ENCODE measurements at regions not wholly inside any gene's neighbourhood (a gene's known extent, or its start where the extent isn't known, plus 50 kb on each side); places are given as distances from the start of the nearest gene placed in this dataset.

- intact Hi-C loops (cut with DNase I, micrococcal nuclease) = no loop called here
- ATAC-seq = no peak
- no peak for DNase-seq
Observed at GRCh38 chr13:33697926-33698325, 120.0 kb upstream of the RFC3 start.

- ATAC-seq (no peak), DNase-seq (no peak)
- intact Hi-C loops (cut with DNase I, micrococcal nuclease) = no loop called here
Observed at GRCh38 chr13:33707449-33707848, 110.5 kb upstream of the RFC3 start.

DNA sequence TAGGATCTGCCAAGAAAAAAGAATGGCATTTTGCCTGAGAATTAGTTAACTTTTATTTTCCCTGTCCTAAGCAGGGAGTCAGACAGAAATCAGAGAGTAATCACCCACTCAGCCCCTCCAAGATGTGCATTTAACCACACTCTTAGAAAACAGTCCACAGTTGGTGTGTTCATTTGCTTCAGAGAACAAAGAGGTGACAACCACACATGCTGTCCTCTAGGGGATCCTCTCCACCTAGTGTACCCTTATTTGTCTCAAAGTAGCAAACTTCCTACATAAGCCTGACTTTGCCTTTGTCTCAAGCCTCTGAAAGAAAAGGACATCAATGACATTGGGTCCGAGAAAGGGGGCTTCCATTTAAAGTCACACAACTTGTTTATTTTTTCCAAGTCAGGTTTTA, 107.0 kb upstream of the RFC3 start:
- intact Hi-C loops (cut with DNase I, micrococcal nuclease) = no loop called here
- no peak for ATAC-seq
- no peak for DNase-seq

GRCh38 chr13:33711436-33711835, 106.5 kb upstream of the RFC3 start:
- ATAC-seq (no peak), DNase-seq (no peak)
- intact Hi-C loops (cut with DNase I, micrococcal nuclease) = no loop called here

DNA sequence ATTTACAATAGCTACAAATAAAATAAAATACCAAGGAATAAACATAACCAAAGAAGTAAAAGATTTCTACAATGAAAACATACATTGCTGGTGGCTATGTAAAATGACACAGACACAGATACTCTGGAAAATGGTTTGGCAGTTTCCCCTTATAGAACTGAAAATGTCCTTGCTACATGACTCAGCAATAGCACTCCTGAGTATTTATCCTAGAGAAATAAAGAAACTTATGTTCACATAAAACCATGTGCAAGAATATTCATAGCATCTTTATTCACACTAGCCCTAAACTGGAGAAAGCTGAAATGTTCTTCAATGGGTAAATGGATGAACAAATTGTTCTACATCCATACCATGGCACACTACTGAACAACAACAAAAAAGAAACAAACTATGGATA, 100.2 kb upstream of the RFC3 start:
- ATAC-seq (no peak), DNase-seq (no peak)
- intact Hi-C loops (cut with DNase I, micrococcal nuclease) = no loop called here

- ATAC-seq = no peak
- no peak for DNase-seq
- intact Hi-C loops (cut with DNase I, micrococcal nuclease) = loop anchor here in 1 of 2 donors (5.0 kb wide), 1 partner anchor 174 kb away; no protein-coding TSS in a partner anchor
Observed at GRCh38 chr13:33721724-33722123, 96.2 kb upstream of the RFC3 start.

- intact Hi-C loops (cut with DNase I, micrococcal nuclease) = loop anchor here in 1 of 2 donors (5.0 kb wide), 1 partner anchor 175 kb away; no protein-coding TSS in a partner anchor
- DNase-seq (no peak), ATAC-seq (no peak)
Observed at GRCh38 chr13:33722216-33722915, 95.6 kb upstream of the RFC3 start.

DNA sequence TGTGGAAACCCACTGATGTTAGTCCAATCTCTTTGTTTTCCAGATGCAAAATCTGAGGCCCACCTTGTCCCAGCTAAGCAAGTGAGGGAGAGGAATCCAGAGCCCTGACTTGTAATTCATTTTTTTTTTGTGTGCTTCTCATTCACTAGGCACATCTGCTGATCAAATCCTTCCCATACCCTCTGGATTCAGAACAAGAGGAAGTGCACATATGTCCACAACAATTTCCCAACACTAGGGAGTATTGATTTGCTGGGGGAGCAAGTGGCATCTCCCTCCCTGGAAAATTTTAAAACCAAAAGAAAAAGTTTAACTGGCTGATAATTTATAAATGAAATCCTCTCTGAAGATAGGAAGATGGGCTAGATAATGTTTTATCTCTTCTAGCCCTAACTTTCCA, 94.6 kb upstream of the RFC3 start:
- intact Hi-C loops (cut with DNase I, micrococcal nuclease) = loop anchor here in 1 of 2 donors (5.0 kb wide), 1 partner anchor 176 kb away; no protein-coding TSS in a partner anchor

DNA sequence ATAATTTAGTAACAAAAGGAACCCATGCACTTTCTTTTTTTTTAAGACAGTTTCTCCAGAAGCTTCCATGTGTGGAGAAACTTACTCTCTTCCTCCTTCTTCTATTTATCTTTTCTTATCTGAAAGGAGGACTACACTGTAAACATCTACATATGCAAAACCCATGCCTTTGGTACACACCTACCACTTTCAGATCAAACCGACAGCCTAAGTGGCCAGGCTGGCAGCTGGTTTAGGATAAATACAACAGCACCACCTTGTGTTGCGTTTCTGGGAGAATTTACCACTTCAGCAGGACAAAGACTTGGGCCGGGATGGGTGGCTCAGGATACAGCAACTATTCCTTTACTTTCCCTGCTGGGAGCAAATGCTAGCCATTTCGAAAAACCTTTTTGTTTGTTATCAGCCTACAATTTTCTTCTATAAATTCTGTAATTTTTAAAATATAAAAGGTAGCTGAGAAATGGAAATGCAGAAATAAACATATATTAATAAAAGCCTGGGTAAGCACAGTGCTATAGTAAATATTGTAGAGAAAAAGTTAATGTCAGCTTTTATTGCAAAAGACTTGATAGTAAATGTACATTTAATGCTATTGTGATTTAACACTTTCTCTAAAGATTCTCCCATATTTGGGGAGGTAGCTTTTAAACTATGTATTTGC, 94.0 kb upstream of the RFC3 start:
- DNase-seq (peak; percentile 75 to 76), ATAC-seq (peak; percentile 98)
- intact Hi-C loops (cut with DNase I, micrococcal nuclease) = loop anchor here in 1 of 2 donors (5.0 kb wide), 1 partner anchor 177 kb away; no protein-coding TSS in a partner anchor

More for the DNA sequence above, 94.6 kb upstream of the RFC3 start:
- DNase-seq (no peak), ATAC-seq (peak; percentile 31)

DNA sequence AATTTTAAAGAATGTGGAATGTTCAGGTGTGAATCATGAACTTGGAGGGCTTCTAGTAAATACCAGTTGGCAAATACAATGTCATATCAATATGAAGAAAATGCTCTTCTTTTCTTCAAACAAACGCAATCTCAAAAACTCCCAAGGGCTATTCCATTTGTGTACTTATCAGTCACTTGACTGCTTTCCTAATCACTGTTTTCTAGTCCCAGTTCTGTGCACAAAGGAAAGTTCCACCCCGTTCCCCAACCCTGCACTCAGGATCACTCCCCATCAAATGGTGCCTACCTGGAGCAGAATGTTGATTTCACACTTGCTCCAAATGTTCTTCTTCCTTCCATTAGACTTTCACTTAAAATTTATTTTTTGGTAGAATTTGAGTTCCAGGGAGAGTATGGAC, 92.6 kb upstream of the RFC3 start:
- ATAC-seq (no peak), DNase-seq (no peak)
- intact Hi-C loops (cut with DNase I, micrococcal nuclease) = loop anchor here in 1 of 2 donors (5.0 kb wide), 1 partner anchor 1078 kb away; no protein-coding TSS in a partner anchor

- DNase-seq = no peak
- intact Hi-C loops (cut with DNase I, micrococcal nuclease) = loop anchor here in 1 of 2 donors (5.0 kb wide), 1 partner anchor 1080 kb away; no protein-coding TSS in a partner anchor
- no peak for ATAC-seq
Observed at GRCh38 chr13:33727297-33728083, 90.5 kb upstream of the RFC3 start.

DNA sequence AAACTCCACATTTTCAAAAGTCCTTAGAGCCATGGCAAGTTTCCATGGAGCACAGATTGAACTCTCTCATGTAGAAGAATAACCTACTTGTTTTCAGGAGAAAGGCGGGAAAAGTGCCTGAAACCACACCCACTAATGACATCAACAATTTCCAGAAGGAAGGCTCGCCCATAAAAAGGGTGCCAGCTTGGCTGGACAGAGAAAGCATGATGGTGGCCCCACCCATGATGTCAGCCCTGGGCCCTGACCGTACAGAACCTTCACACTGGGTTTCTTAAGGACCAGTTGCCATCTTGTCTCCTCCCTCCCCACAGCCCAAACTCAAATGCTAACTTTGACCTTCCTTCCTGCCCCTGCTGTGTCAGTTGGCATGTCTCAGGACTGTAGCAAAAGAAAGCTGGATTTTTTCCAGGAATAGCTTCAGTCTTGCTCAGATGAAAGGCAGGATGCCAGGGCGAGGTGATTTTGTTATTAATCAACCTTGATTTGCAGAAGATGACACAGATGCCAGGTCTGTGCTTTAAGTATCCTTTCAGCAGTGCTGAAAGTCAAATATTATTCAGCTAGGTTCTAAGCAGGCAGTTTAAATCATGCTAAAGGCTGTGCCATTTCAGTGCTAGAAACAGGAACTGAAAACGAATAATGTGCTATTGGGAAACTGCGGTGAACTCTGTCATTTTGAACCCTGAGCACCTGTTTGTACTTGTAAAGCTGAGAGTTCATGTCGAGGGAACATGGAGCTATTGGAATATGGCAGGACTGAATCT, 89.5 kb upstream of the RFC3 start:
- no peak for DNase-seq
- intact Hi-C loops (cut with DNase I, micrococcal nuclease) = loop anchor here in 1 of 2 donors (5.0 kb wide), 1 partner anchor 1081 kb away; no protein-coding TSS in a partner anchor
- no peak for ATAC-seq

GRCh38 chr13:33730147-33730546, 87.8 kb upstream of the RFC3 start:
- intact Hi-C loops (cut with DNase I, micrococcal nuclease) = no loop called here
- ATAC-seq (no peak), DNase-seq (no peak)

DNA sequence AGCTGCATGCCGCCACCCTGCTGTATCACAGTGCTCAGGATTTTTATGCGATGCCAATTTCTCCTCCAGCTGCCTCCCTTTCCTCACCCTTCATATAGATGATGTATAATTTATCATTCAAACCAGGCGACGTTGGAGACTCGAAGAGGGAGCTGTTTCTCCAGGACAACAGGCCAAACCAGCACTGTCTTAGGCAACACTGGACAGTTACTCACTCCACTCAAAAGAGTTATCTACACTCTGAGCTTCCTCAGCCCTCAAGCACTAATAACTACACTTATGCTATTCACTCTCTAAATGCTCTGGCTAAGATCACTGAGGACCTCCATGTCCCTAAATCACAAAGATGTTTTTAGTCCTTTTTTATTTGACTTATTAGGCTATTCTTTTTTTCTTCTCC, 87.3 kb upstream of the RFC3 start:
- intact Hi-C loops (cut with DNase I, micrococcal nuclease) = no loop called here
- ATAC-seq (no peak), DNase-seq (no peak)

DNA sequence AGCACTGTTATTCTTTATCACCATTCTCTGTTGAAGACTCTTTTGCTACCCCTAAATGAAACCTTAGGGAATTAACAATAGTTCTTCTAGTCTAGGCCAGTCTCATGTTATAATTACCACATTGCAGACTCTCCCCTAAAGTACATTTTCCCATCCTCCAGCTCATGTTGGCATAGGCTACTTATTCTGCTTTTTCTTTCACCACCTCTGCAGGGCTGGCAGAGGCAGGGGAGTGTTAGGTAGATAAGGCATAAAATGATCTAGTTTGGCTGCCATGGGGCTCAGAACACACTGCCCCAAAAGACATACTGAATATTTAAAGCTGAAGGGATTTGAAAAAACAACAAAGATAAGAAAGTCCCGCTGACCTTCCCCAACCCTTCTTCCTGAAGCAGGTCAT, 82.7 kb upstream of the RFC3 start:
- DNase-seq (no peak), ATAC-seq (no peak)
- intact Hi-C loops (cut with DNase I, micrococcal nuclease) = no loop called here

- intact Hi-C loops (cut with DNase I, micrococcal nuclease) = no loop called here
- no peak for ATAC-seq
- no peak for DNase-seq
Observed at GRCh38 chr13:33739254-33739653, 78.7 kb upstream of the RFC3 start.

DNA sequence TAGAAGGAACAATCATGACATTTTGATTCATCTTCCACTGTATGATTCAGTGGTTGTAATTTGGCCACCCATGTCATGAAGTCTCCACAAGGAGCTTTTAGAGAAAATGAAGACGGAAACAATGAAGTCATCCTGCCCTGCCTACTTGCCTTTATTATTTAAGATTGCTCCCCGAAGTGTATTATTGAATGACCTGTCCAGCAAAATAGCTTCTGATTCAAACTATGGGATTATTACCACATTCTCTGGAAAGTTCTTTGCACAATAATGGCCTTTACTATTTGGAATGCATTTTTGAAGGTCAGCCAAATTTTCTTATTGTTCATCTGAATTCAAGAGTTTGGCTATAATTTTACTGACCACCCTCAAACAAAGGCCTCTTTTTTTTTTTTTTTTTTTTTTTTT, 77.8 kb upstream of the RFC3 start:
- DNase-seq = no peak
- no peak for ATAC-seq
- intact Hi-C loops (cut with DNase I, micrococcal nuclease) = no loop called here

- intact Hi-C loops (cut with DNase I, micrococcal nuclease) = no loop called here
- DNase-seq = no peak
- no peak for ATAC-seq
Observed at GRCh38 chr13:33742321-33742720, 75.6 kb upstream of the RFC3 start.

All from left colon (tissue), 2 donors.